GM21381 (cell line): ENCODE measurements at regions not wholly inside any gene's neighbourhood (a gene's known extent, or its start where the extent isn't known, plus 50 kb on each side); places are given as distances from the start of the nearest gene placed in this dataset.
"Not testable (repeated sequence)": the region's sequence is repeated elsewhere in the genome, so short reads cannot be mapped to it uniquely, and the experiment has no call there.

ENCODE experiments used
- ATAC-seq: cut with Tn5 transposase; IDR thresholded peaks from one replicate; pipeline ENCODE4 v1.9.1; 2021; ENCODE audit warnings: mild to moderate bottlenecking, moderate library complexity; ENCODE audit not compliant: unreplicated experiment

DNA sequence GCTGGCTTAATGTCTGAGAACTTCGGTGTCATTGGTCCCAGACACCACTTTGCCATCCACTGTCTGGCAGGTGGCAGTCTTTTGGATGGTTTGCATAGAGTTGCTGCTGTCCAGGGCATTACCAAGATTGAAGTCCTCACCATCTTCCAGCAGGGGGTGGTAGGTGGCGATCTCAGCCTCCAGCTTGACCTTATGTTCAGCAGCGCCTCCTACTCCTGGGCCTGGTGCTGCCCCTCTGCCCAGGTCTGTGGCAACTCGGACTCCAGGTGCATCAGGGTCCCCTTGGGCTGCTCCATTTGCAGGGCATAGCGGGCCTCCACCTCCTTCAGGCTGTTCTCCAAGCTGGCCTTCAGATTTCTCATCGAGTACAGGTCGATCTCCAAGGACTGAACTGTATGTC lies 573.3 kb upstream of the NCAM2 start:
- no peak for ATAC-seq

DNA sequence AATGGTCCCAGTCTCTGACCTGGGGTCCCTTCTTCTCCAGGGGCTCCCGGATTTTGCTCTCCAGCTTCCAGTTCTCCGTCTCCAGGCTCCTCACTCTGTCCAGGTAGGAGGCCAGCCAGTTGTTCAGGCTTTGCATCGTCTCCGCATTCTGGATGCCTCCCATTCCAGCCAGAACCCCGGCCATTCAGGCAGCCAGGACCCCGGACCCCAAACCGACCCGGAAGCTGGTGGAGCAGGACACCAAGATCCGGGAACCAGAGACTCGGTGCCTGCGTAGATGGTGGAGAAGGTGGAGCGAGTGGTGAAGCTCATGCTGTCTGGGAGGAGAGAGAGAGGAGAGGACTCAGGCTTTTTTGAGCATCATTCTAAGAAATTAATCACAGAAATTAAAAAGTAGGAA lies 572.4 kb upstream of the NCAM2 start:
- no peak for ATAC-seq

- no peak for ATAC-seq
Measured at GRCh38 chr21:20440338-20440737, 557.9 kb upstream of the NCAM2 start.

DNA sequence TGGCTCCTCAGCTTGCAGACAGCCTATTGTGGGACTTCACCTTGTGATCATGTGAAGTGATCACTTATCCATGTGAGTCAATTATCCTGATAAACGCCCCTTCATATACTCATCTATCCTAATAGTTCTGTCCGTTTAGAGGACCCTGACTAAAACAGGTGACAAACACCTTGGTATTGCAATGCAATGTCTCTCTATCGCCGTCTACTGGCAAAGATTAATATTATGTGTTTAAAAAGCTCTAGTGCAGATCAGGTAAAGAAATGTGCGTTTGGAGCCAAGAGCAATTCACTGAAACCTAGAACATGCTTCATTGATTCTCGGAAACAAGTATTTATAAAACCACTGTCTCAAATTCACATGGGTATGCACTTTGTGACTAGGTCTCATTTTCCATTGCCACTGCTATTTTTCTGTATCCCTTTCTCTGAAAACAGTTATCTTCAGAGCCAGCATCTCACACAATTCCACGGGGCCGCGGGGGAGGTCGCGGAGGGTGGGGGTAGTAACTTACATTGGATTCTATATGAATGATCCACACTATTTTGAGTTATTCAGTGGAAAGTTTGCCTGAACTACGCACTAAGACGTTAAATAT lies 554.6 kb upstream of the NCAM2 start:
- no peak for ATAC-seq

DNA sequence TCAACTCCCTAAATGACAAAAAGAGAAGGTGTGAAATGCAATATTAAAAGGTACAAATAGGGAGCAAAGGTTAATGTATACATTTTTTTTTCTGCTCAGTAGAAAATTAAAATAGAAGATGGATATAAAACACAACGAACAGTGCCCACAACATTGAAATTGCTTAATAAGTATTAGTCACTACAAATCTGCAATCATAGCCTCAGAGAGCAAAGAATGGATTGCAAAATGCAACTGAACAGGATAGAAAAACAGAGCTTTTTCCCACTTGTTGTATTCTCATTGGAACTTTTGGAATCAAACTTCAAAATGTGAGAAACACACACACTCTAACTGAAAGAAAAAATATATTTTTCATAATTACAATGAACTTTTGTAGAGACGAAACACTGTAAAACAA lies 552.2 kb upstream of the NCAM2 start:
- no peak for ATAC-seq

DNA sequence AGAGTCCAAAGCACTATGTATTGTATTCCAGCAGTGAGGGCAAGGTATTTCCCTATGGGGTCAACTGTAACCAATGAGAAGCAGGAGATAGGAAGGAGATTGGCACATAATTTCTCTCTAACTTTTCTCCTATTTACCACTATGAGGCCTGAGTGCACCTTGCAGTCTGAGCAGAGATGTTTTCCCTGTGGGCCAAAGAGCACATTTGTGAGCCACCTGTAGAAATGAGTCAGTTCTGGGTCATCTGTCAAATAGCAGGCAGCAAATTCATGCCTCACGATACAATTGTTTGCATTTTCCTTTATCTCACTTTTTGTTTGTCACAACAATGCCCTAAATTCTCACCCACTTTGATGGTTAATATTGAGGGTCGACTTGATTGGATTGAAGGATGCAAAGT lies 547.2 kb upstream of the NCAM2 start:
- ATAC-seq, result no peak

GRCh38 chr21:20452935-20453334 lies 545.3 kb upstream of the NCAM2 start:
- ATAC-seq, result no peak

GRCh38 chr21:20459838-20460237 lies 538.4 kb upstream of the NCAM2 start:
- ATAC-seq, result no peak

- no peak for ATAC-seq
Measured at GRCh38 chr21:20463362-20463761, 534.8 kb upstream of the NCAM2 start.

- no peak for ATAC-seq
Measured at GRCh38 chr21:20469361-20469760, 528.8 kb upstream of the NCAM2 start.

DNA sequence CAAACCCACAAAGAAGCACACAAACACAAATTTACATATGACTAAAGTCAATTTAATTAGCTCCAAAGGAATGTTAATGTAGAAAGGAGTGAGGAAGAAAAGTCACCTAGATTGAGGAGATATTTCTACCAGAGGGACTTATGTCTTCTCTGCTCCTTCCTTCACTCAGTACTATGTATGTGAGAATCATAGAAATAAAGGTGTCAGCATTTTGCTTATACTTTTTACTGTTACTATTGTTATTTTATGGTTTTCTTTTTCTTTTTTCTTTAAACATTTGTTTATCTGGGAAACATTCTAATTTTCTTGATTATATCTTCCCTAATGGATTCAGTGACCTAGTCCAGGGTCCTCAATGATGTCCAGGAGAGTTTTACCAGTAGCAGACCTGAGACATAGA lies 511.9 kb upstream of the NCAM2 start:
- no peak for ATAC-seq

DNA sequence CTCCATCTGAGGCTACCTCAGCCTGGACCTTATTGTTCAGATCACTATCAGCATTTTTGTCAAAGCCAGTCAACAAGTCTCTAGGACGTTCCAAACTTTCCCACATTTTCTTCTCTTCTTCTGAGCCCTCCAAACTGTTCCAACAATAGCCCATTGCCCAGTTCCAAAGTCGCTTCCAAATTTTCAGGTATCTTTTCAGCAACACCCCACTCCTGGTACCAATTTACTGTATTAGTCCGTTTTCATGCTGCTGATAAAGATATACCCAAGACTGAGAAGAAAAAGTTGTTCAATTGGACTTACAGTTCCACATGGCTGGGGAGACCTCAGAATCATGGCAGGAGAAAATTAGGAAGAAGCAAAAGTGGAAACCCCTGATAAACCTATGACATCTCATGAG lies 495.3 kb upstream of the NCAM2 start:
- not testable (repeated sequence) for ATAC-seq

DNA sequence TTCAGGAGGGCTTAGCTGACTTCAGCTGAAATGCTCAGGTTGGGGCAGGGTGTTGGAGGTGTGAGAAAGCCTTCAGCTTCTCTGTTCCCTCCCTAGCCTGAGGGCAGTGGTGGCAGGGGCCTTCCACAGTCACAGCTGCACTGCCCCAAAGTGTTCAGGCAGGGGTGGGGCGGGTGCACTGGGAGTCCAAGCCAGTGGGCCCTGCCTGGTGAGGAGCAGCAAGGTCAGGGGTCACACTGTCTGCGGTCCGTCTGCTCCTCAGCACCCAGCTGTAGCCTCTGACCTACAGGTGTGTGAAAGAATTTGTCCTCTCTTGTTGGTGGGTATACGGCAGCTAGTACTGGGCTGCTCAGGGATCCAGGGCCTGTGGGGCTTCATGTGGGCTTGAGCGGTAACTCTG lies 490.4 kb upstream of the NCAM2 start:
- no peak for ATAC-seq

GRCh38 chr21:20511216-20511880 lies 486.9 kb upstream of the NCAM2 start:
- ATAC-seq, result no peak

DNA sequence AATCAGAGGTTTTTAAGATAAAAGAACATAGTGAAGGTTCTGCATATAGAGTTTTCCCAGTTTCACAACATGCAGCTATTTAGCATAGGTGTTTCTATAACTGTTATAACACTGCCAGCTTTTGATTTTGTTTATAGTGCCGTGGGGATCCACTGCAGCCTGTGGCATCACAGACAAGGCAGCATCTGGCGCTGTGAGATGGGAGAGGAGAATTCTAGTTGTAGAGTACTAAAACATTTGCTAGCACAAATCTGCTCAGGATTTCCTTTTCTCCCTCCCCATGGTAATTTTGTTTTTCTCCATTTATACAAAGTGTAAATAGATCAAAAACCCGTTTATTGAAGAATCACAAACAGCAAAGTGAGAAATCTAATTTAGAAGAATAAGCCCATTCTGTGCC lies 482.8 kb upstream of the NCAM2 start:
- no peak for ATAC-seq

GRCh38 chr21:20519076-20519475 lies 479.1 kb upstream of the NCAM2 start:
- no peak for ATAC-seq

DNA sequence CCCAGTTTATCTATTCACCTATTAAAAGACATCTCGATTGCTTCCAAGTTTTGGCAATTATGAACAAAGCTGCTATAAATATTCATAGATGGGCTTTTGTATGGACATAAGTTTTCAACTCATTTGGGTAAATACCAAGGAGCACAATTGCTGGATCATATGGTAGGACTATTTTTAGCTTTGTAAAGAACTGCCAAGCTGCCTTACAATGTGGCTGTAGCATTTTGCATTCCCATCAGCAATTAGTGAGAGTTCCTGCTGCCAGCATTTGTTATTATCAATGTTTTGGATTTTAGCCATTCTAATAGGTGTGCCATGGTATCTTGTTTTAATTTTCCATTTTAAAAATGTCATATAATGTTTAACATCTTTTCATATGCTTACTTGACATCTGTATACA lies 475.6 kb upstream of the NCAM2 start:
- no peak for ATAC-seq

DNA sequence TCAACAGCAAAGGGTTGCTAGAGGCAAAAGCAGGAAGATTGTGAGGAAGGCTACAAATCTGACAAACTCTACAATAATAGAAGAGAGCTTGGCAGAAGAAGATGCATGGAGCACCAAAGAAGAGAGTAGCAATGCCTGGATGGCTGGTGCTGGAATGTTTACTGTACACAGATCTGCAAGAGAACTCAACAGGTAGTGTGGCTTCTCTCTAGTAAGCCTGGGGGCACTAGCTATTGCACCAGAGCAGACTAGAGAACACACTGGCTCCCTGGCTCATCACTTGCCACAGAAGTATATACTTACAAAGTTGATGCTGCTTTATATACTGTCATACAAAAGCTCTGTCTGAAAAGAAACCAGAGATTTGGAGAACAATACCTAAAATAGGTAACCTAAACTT lies 475.0 kb upstream of the NCAM2 start:
- ATAC-seq, result no peak

- ATAC-seq, result no peak
Measured at GRCh38 chr21:20527731-20528460, 470.3 kb upstream of the NCAM2 start.

GRCh38 chr21:20537130-20537529 lies 461.1 kb upstream of the NCAM2 start:
- no peak for ATAC-seq

DNA sequence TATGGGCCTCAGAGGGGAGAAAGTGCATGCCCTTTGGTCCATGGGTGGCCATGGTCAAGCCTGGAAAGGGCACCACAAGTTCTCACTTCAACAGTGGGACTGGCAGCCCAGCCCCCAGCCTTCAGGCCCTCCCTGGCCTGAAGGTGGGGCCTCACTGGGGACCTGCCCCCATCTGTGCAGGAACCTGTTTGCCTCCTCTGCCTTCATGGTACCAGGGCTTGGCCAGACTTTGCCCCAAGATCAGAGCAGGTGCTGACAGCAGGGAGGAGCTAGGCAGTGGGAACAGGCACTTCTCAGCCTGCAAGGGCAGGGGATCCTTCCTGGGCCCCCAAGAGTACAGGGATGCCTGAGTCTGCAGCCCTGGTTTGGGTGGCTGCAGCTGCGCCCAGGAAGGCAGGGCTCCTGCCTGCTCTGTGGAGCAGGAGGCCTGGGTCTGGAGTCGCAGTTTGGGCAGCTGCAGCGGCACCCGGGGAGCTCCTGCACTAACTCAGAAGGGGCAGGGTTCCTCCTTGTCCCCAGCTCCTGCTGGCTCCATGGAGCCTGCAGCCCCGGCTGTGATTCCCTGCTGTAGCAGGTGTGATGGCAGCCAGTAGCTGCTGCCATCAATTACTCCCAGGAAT lies 460.1 kb upstream of the NCAM2 start:
- ATAC-seq, result no peak

DNA sequence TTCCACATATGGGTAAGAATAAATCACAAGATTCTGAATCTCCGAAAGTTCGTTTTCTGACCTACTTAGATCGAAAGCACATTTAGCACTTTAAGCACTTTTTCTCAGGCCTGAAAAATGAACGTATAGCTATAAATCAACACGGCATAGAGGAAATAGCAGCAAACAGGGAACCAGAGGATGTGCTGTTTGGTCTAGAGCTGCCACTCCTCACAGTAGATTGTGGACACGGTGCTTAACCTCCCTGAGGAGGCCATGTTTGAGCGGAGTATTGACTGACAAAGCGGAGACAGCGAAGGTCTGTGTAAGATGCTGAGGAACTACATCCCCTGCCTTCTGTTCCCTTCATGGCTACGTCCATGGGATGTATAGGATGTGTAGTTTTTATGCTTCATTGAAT lies 452.8 kb upstream of the NCAM2 start:
- ATAC-seq, result no peak
